Colonic mucosa (tissue), 4 donors: ENCODE measurements at regions not wholly inside any gene's neighbourhood (a gene's known extent, or its start where the extent isn't known, plus 50 kb on each side); places are given as distances from the start of the nearest gene placed in this dataset.
"Not testable (repeated sequence)": the region's sequence is repeated elsewhere in the genome, so short reads cannot be mapped to it uniquely, and the experiment has no call there.

ENCODE experiments used
- DNase-seq: peaks from one replicate; pipeline ENCODE4 v3.0.0-alpha.2; 2020
- H3K27ac ChIP-seq: fragments of 200-600 bp; one replicate; pipeline ENCODE4 v1.8.0; 2021
- H3K27me3 ChIP-seq: fragments of 200-600 bp; one replicate; pipeline ENCODE4 v1.8.0; 2021
- H3K36me3 ChIP-seq: fragments of 200-600 bp; one replicate; pipeline ENCODE4 v1.8.0; 2021
- H3K4me1 ChIP-seq: fragments of 200-600 bp; one replicate; pipeline ENCODE4 v1.8.0; 2021; ENCODE audit warnings: mild to moderate bottlenecking
- H3K4me3 ChIP-seq: fragments of 200-600 bp; one replicate; pipeline ENCODE4 v1.8.0; 2021
- H3K9ac ChIP-seq, 2 donors: one replicate each; pipeline ENCODE4 v1.7.0; 2013; ENCODE audit warnings: control low read depth in 2 of 2, low read depth in 2 of 2, low read length in 2 of 2
- H3K9me3 ChIP-seq: fragments of 200-600 bp; one replicate; pipeline ENCODE4 v1.8.0; 2021
- CTCF ChIP-seq: fragments of 200-600 bp; IDR thresholded peaks from one replicate; pipeline ENCODE4 v1.8.0; 2022; ENCODE audit warnings: antibody characterized with exemption, mild to moderate bottlenecking
- intact Hi-C: fragments of 100-400 bp; cut with DNase I; formaldehyde crosslinking; loops from one replicate; pipeline ENCODE4 v1.14.1; 2022
- donor health status: healthy.
- donor health status: DM: no; HTN: no; CAD: no.
- donor health status: DM: no; HTN: no; CAD: no.

GRCh38 chr5:18652404-18653215 is 1018.4 kb downstream of the TAF11L14 start:
- H3K36me3 ChIP-seq, result no peaks in the 10 kb centered on the region
- DNase-seq, result no peak
- TF ChIP-seq CTCF, result no peak
- no peak overlapping the region for H3K9ac ChIP-seq
- no peaks in the 10 kb centered on the region for H3K9me3 ChIP-seq
- intact Hi-C loops, result no loop called here
- H3K27ac ChIP-seq, result no peak overlapping the region
- H3K4me3 ChIP-seq, result no peak overlapping the region
- H3K4me1 ChIP-seq, result no peaks in the 10 kb centered on the region
- H3K27me3 ChIP-seq, result no peaks in the 10 kb centered on the region

- Histone ChIP-seq H3K36me3 (no peaks in the 10 kb centered on the region), H3K4me1 (no peaks in the 10 kb centered on the region), H3K9me3 (no peaks in the 10 kb centered on the region), H3K9ac (no peak overlapping the region), H3K27me3 (no peaks in the 10 kb centered on the region), H3K27ac (no peak overlapping the region), H3K4me3 (no peak overlapping the region)
- TF ChIP-seq CTCF, result no peak
- intact Hi-C loops, result no loop called here
- no peak for DNase-seq
Observed at GRCh38 chr5:18653216-18653752, 1019.0 kb downstream of the TAF11L14 start.

- no peak overlapping the region for H3K9ac ChIP-seq
- H3K27ac ChIP-seq, result no peak overlapping the region
- H3K4me3 ChIP-seq, result no peak overlapping the region
- no peaks in the 10 kb centered on the region for H3K9me3 ChIP-seq
- intact Hi-C loops, result no loop called here
- no peaks in the 10 kb centered on the region for H3K36me3 ChIP-seq
- no peak for DNase-seq
- H3K4me1 ChIP-seq, result no peaks in the 10 kb centered on the region
- TF ChIP-seq CTCF, result no peak
- H3K27me3 ChIP-seq, result no peaks in the 10 kb centered on the region
Observed at GRCh38 chr5:18660511-18660910, 1026.3 kb downstream of the TAF11L14 start.

GRCh38 chr5:18662231-18662630 is 1028.0 kb downstream of the TAF11L14 start:
- intact Hi-C loops, result no loop called here
- no peak for DNase-seq
- no peaks in the 10 kb centered on the region for H3K9me3 ChIP-seq
- no peak overlapping the region for H3K9ac ChIP-seq
- H3K27me3 ChIP-seq, result no peaks in the 10 kb centered on the region
- no peak overlapping the region for H3K4me3 ChIP-seq
- no peak overlapping the region for H3K27ac ChIP-seq
- no peak for TF ChIP-seq CTCF
- H3K36me3 ChIP-seq, result no peaks in the 10 kb centered on the region
- no peaks in the 10 kb centered on the region for H3K4me1 ChIP-seq

- H3K27ac ChIP-seq, H3K4me3 ChIP-seq, H3K36me3 ChIP-seq, intact Hi-C loops, H3K9me3 ChIP-seq, DNase-seq, H3K4me1 ChIP-seq, H3K27me3 ChIP-seq, H3K9ac ChIP-seq: not testable (repeated sequence)
Observed at GRCh38 chr5:18674212-18674611, 1040.0 kb downstream of the TAF11L14 start.

- Histone ChIP-seq H3K9ac (no peak overlapping the region), H3K4me3 (no peak overlapping the region), H3K9me3 (no peaks in the 10 kb centered on the region), H3K27me3 (no peaks in the 10 kb centered on the region), H3K36me3 (no peaks in the 10 kb centered on the region), H3K27ac (no peak overlapping the region), H3K4me1 (no peaks in the 10 kb centered on the region)
- intact Hi-C loops, result no loop called here
- DNase-seq, result no peak
- no peak for TF ChIP-seq CTCF
Observed at GRCh38 chr5:18675041-18675440, 1040.8 kb downstream of the TAF11L14 start.
